IMR-90 (cell line): ENCODE measurements at regions not wholly inside any gene's neighbourhood (a gene's known extent, or its start where the extent isn't known, plus 50 kb on each side); places are given as distances from the start of the nearest gene placed in this dataset.

ENCODE experiments used
- ATAC-seq: fragments of 200-7000 bp; cut with Tn5 transposase; 2 replicates; pipeline ENCODE4 v1.9.1; 2020; ENCODE audit warnings: low read depth, mild to moderate bottlenecking, moderate library complexity
- BruUV-seq: library from RNA; stranded (reverse); fragments of 400-500 nt; replicated peaks from 2 replicates; lab custom pipeline; 2021; lab: Mats Ljungman, UMichigan
- CTCF ChIA-PET: fragments of 300-600 bp; formaldehyde crosslinking; extraction: SDS; loops from one replicate; lab custom pipeline; 2021; ENCODE audit warnings: antibody characterized with exemption; lab: Yijun Ruan, JAX
- POLR2A ChIA-PET: fragments of 300-600 bp; sonication (Branson Sonifier 250); formaldehyde crosslinking; loops from one replicate; lab custom pipeline; 2022; ENCODE audit warnings: antibody characterized with exemption; ENCODE audit not compliant: unreplicated experiment; lab: Charles Lee
- DNase-seq: peaks from one replicate; pipeline ENCODE4 v3.0.0; 2013
- H2AFZ ChIP-seq: replicated peaks from 2 replicates; pipeline ENCODE3; 2013; ENCODE audit warnings: low read length, mild to moderate bottlenecking; ENCODE audit not compliant: poor library complexity
- H2AK5ac ChIP-seq: 2 replicates; pipeline ENCODE4 v1.6.1; 2013; ENCODE audit warnings: low read depth, low read length, inconsistent platforms
- H2AK9ac ChIP-seq: replicated peaks from 2 replicates; pipeline ENCODE3; 2013; ENCODE audit warnings: mild to moderate bottlenecking, low read depth, low read length, moderate library complexity; ENCODE audit not compliant: poor library complexity
- H2BK120ac ChIP-seq: 2 replicates; pipeline ENCODE4 v1.6.1; 2013; ENCODE audit warnings: low read depth, low read length, inconsistent platforms
- H2BK15ac ChIP-seq: 3 replicates; pipeline ENCODE4 v1.6.1; 2013; ENCODE audit warnings: low read depth, low read length, inconsistent platforms
- H2BK20ac ChIP-seq: 2 replicates; pipeline ENCODE4 v1.6.1; 2013; ENCODE audit warnings: low read depth, mild to moderate bottlenecking, inconsistent platforms, low read length, moderate library complexity
- H2BK5ac ChIP-seq: 2 replicates; pipeline ENCODE4 v1.6.1; 2013; ENCODE audit warnings: mild to moderate bottlenecking, low read depth, low read length, inconsistent platforms; ENCODE audit not compliant: poor library complexity, severe bottlenecking
- H3K14ac ChIP-seq: replicated peaks from 2 replicates; pipeline ENCODE4 v1.6.1; 2013; ENCODE audit warnings: low read depth, low read length, inconsistent platforms
- H3K18ac ChIP-seq: 2 replicates; pipeline ENCODE4 v1.6.1; 2013; ENCODE audit warnings: low read depth, low read length, control low read depth
- H3K23ac ChIP-seq: 2 replicates; pipeline ENCODE4 v1.6.1; 2013; ENCODE audit warnings: low read depth, low read length, inconsistent platforms
- H3K27ac ChIP-seq: 2 replicates; pipeline ENCODE4 v1.5.1; 2013; ENCODE audit warnings: mild to moderate bottlenecking, control low read depth, low read length; ENCODE audit not compliant: insufficient read depth
- H3K27me3 ChIP-seq: 2 replicates; pipeline ENCODE4 v1.6.1; 2013; ENCODE audit warnings: low read length; ENCODE audit not compliant: control insufficient read depth, insufficient read depth
- H3K36me3 ChIP-seq: 2 replicates; pipeline ENCODE4 v1.6.1; 2013; ENCODE audit warnings: low read length, mixed read lengths; ENCODE audit not compliant: control insufficient read depth, insufficient read depth
- H3K4ac ChIP-seq: 2 replicates; pipeline ENCODE4 v1.6.1; 2013; ENCODE audit warnings: low read depth, low read length, inconsistent platforms
- H3K4me1 ChIP-seq: 2 replicates; pipeline ENCODE4 v1.6.1; 2013; ENCODE audit warnings: low read length, mixed read lengths; ENCODE audit not compliant: control insufficient read depth, insufficient read depth
- H3K4me2 ChIP-seq: 2 replicates; pipeline ENCODE4 v1.6.1; 2013; ENCODE audit warnings: low read depth, mild to moderate bottlenecking, control low read depth, low read length, moderate library complexity
- H3K4me3 ChIP-seq: 2 replicates; pipeline ENCODE4 v1.5.1; 2013; ENCODE audit warnings: low read depth, mild to moderate bottlenecking, control low read depth, low read length, moderate library complexity; ENCODE audit not compliant: insufficient read depth
- H3K56ac ChIP-seq: 2 replicates; pipeline ENCODE4 v1.6.1; 2013; ENCODE audit warnings: low read length, inconsistent platforms; ENCODE audit not compliant: insufficient read depth; ENCODE audit errors: extremely low read depth
- H3K79me1 ChIP-seq, 2 experiments: 2 replicates each; pipeline ENCODE4 v1.6.1; 2013; ENCODE audit warnings: low read length in 2 of 2, inconsistent platforms in 1 of 2, low read depth in 1 of 2
- H3K9ac ChIP-seq: 2 replicates; pipeline ENCODE4 v1.6.1; 2013; ENCODE audit warnings: low read depth, low read length, control low read depth
- H3K9me1 ChIP-seq: 2 replicates; pipeline ENCODE4 v1.6.1; 2013; ENCODE audit warnings: low read length, inconsistent platforms; ENCODE audit not compliant: insufficient read depth
- H3K9me3 ChIP-seq: 2 replicates; pipeline ENCODE4 v1.6.1; 2013; ENCODE audit warnings: low read length; ENCODE audit not compliant: control insufficient read depth, insufficient read depth
- H4K20me1 ChIP-seq: 2 replicates; pipeline ENCODE4 v1.6.1; 2013; ENCODE audit warnings: low read length, inconsistent platforms; ENCODE audit not compliant: insufficient read depth
- H4K5ac ChIP-seq: 2 replicates; pipeline ENCODE4 v1.6.1; 2013; ENCODE audit warnings: mild to moderate bottlenecking, low read depth, low read length, control low read depth
- H4K8ac ChIP-seq, 2 experiments: 2 replicates each; pipeline ENCODE4 v1.6.1; 2013; ENCODE audit warnings: low read depth in 2 of 2, low read length in 2 of 2, control low read depth in 1 of 2, inconsistent platforms in 1 of 2
- H4K91ac ChIP-seq: 2 replicates; pipeline ENCODE4 v1.6.1; 2013; ENCODE audit warnings: low read depth, low read length, inconsistent platforms; ENCODE audit not compliant: insufficient read depth
- CHD1 ChIP-seq: IDR thresholded peaks from 2 replicates; pipeline ENCODE4 v1.6.1; 2012; ENCODE audit warnings: low read depth, low read length, improper control_type of control experiment
- ELK1 ChIP-seq: fragments of 150-350 bp; IDR thresholded peaks from 2 replicates; pipeline ENCODE4 v1.6.1; 2016; ENCODE audit warnings: low read depth, mild to moderate bottlenecking, low read length, moderate library complexity, borderline replicate concordance
- MAFK ChIP-seq: IDR thresholded peaks from 2 replicates; pipeline ENCODE4 v1.6.1; 2012; ENCODE audit warnings: low read depth, low read length, improper control_type of control experiment
- POLR2A ChIP-seq: IDR thresholded peaks from 2 replicates; pipeline ENCODE4 v1.6.1; 2012; ENCODE audit warnings: mild to moderate bottlenecking, low read depth, low read length
- RAD21 ChIP-seq: IDR thresholded peaks from 2 replicates; pipeline ENCODE4 v1.6.1; 2012; ENCODE audit warnings: low read length, improper control_type of control experiment
- RFX5 ChIP-seq: IDR thresholded peaks from 2 replicates; pipeline ENCODE4 v1.8.0; 2012; ENCODE audit warnings: low read depth, mild to moderate bottlenecking, low read length, moderate library complexity
- SMC3 ChIP-seq: fragments of 150-350 bp; IDR thresholded peaks from 2 replicates; pipeline ENCODE4 v1.6.1; 2016; ENCODE audit warnings: low read depth, mild to moderate bottlenecking, antibody characterized with exemption, low read length, moderate library complexity
- WGBS, 2 experiments: methylation state at CpG; one replicate each; pipeline versions ENCODE4 v1.1.5 to v1.1.7; 2013; ENCODE audit warnings: missing lambda C conversion rate in 2 of 2; ENCODE audit not compliant: insufficient read length in 1 of 2; ENCODE audit errors: extremely low coverage in 2 of 2; 5-methylcytosine and 5-hydroxymethylcytosine counted together
- dilution Hi-C: fragments of 300-500 bp; cut with HindIII; formaldehyde crosslinking; loops from one replicate; pipeline ENCODE4 v1.14.3; 2018; ENCODE audit warnings: low sequenced_read_pairs; ENCODE audit not compliant: unreplicated experiment
- in situ Hi-C: fragments of 300-500 bp; cut with MboI; formaldehyde crosslinking; loops from 3 replicates; pipeline ENCODE4 v1.14.3; 2019; ENCODE audit warnings: low sequenced_read_pairs, inconsistent platforms, mixed read lengths
- intact Hi-C: fragments of 100-400 bp; cut with micrococcal nuclease; formaldehyde crosslinking; loops from 2 replicates; pipeline ENCODE4 v1.10.0; 2022
- TF ChIP-seq, protein P1 (sequence below): fragments of 150-350 bp; IDR thresholded peaks from 2 replicates; pipeline ENCODE4 v1.6.1; 2017; ENCODE audit warnings: mild to moderate bottlenecking, antibody characterized with exemption, low read length, low read depth
- TF ChIP-seq, protein P2 (sequence below): conservative IDR thresholded peaks from 2 replicates; pipeline ENCODE4 v1.5.1; 2012; ENCODE audit warnings: mild to moderate bottlenecking, low read depth, low read length, improper control_type of control experiment

DNA sequence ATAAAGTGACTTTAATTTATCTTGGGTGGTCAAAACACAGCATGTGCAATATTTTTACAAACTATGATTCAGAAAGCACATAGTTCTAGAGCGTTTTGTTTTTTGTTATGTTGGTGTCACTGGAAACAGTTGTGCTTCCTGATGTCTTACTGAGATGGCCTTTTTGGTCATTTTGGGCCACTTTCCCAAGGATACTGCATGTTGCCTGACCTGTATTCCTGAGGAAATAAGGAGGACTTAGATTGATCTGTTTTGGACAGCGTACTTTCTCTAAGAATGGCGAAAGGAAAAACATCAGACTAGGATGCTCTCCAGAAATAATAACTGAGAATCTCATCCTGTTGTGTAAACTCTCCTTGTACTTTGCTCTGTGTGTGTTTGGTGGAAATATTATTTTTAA is 451.2 kb downstream of the USP25 start:
- ChIA-PET POLR2A (interaction anchor here (1.2 kb wide), 1 partner anchor 12 kb away, joined by 3 read pairs; no protein-coding TSS in a partner anchor), CTCF (no interaction called here)
- Histone ChIP-seq H2AFZ (no peak overlapping the region), H3K18ac (no peak overlapping the region), H4K8ac (no peak overlapping the region), H2BK20ac (no peak overlapping the region), H3K56ac (no peak overlapping the region), H3K14ac (no peak overlapping the region), H2AK5ac (no peak overlapping the region), H4K20me1 (no peaks in the 10 kb centered on the region), H3K4me3 (no peak overlapping the region), H2BK15ac (no peak overlapping the region), H2BK120ac (no peak overlapping the region), H3K9me3 (no peaks in the 10 kb centered on the region), H3K4ac (no peak overlapping the region), H3K79me1 (no peaks in the 10 kb centered on the region), H4K91ac (no peak overlapping the region), H3K27me3 (no peaks in the 10 kb centered on the region), H3K9ac (no peak overlapping the region), H3K9me1 (no peaks in the 10 kb centered on the region), H3K4me1 (no peaks in the 10 kb centered on the region), H3K23ac (no peak overlapping the region), H2AK9ac (no peak overlapping the region), H3K4me2 (no peak overlapping the region), H2BK5ac (no peak overlapping the region), H4K5ac (no peak overlapping the region), H3K27ac (no peak overlapping the region), H3K36me3 (no peaks in the 10 kb centered on the region)
- DNase-seq (no peak), ATAC-seq (no peak)
- intact Hi-C loops (no loop called here), dilution Hi-C loops (no loop called here), in situ Hi-C loops (no loop called here)
- no CpG with 5 or more reads among the region's 3 CpGs for WGBS, 2 experiments
- BruUV-seq: no TSS peak
- TF ChIP-seq RAD21: no peak
- TF ChIP-seq, protein P1, sequence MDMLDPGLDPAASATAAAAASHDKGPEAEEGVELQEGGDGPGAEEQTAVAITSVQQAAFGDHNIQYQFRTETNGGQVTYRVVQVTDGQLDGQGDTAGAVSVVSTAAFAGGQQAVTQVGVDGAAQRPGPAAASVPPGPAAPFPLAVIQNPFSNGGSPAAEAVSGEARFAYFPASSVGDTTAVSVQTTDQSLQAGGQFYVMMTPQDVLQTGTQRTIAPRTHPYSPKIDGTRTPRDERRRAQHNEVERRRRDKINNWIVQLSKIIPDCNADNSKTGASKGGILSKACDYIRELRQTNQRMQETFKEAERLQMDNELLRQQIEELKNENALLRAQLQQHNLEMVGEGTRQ: no peak
- TF ChIP-seq CHD1: no peak
- TF ChIP-seq ELK1: no peak
- TF ChIP-seq SMC3: no peak
- TF ChIP-seq RFX5: no peak
- TF ChIP-seq MAFK: no peak
- TF ChIP-seq POLR2A: no peak
- TF ChIP-seq, protein P2, sequence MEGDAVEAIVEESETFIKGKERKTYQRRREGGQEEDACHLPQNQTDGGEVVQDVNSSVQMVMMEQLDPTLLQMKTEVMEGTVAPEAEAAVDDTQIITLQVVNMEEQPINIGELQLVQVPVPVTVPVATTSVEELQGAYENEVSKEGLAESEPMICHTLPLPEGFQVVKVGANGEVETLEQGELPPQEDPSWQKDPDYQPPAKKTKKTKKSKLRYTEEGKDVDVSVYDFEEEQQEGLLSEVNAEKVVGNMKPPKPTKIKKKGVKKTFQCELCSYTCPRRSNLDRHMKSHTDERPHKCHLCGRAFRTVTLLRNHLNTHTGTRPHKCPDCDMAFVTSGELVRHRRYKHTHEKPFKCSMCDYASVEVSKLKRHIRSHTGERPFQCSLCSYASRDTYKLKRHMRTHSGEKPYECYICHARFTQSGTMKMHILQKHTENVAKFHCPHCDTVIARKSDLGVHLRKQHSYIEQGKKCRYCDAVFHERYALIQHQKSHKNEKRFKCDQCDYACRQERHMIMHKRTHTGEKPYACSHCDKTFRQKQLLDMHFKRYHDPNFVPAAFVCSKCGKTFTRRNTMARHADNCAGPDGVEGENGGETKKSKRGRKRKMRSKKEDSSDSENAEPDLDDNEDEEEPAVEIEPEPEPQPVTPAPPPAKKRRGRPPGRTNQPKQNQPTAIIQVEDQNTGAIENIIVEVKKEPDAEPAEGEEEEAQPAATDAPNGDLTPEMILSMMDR: no peak
